H1 (cell line): ENCODE measurements at regions not wholly inside any gene's neighbourhood (a gene's known extent, or its start where the extent isn't known, plus 50 kb on each side); places are given as distances from the start of the nearest gene placed in this dataset.

Experiments
- CTCF ChIA-PET: fragments of 300-600 bp; sonication (Branson Sonifier 250); formaldehyde crosslinking; loops from one replicate; lab custom pipeline; 2021; ENCODE audit not compliant: partially characterized antibody; lab: Charles Lee
- POLR2A ChIA-PET: fragments of 300-600 bp; sonication (Branson Sonifier 250); formaldehyde crosslinking; loops from one replicate; lab custom pipeline; 2021; ENCODE audit warnings: inconsistent platforms; ENCODE audit not compliant: partially characterized antibody; lab: Charles Lee
- DNase-seq, 2 experiments: peaks; one replicate each; pipeline versions ENCODE4 v3.0.0 to v3.0.0-alpha.2; 2010 to 2022; ENCODE audit warnings: low spot score in 2 of 2, low read depth in 1 of 2, mixed read lengths in 1 of 2
- FAIRE-seq: peaks from 2 replicates; lab custom pipeline; 2011; peaks lifted over from hg19 to GRCh38; lab: Jason Lieb, UNC
- H2AFZ ChIP-seq: 2 replicates; pipeline ENCODE4 v1.8.1; 2012; ENCODE audit warnings: low read length, inconsistent platforms
- H2AK5ac ChIP-seq: 2 replicates; pipeline ENCODE4 v1.6.1; 2013; ENCODE audit warnings: low read depth, low read length
- H2BK120ac ChIP-seq: replicated peaks from 2 replicates; pipeline ENCODE3; 2013; ENCODE audit warnings: low read depth, low read length, inconsistent platforms
- H2BK12ac ChIP-seq: 2 replicates; pipeline ENCODE4 v1.6.1; 2013; ENCODE audit warnings: low read depth, low read length
- H2BK15ac ChIP-seq: 2 replicates; pipeline ENCODE4 v1.6.1; 2013; ENCODE audit warnings: low read length
- H2BK20ac ChIP-seq: 2 replicates; pipeline ENCODE4 v1.6.1; 2013; ENCODE audit warnings: low read length
- H2BK5ac ChIP-seq: 2 replicates; pipeline ENCODE4 v1.6.1; 2013; ENCODE audit warnings: low read depth, low read length
- H3K14ac ChIP-seq: 2 replicates; pipeline ENCODE4 v1.6.1; 2013; ENCODE audit warnings: inconsistent platforms; ENCODE audit not compliant: insufficient read length
- H3K18ac ChIP-seq: 2 replicates; pipeline ENCODE4 v1.6.1; 2013; ENCODE audit warnings: low read length; ENCODE audit errors: extremely low read depth
- H3K23ac ChIP-seq: 2 replicates; pipeline ENCODE4 v1.6.1; 2013; ENCODE audit warnings: inconsistent platforms; ENCODE audit not compliant: insufficient read length
- H3K23me2 ChIP-seq: 2 replicates; pipeline ENCODE4 v1.6.1; 2013; ENCODE audit warnings: low read depth, low read length
- H3K27ac ChIP-seq: 2 replicates; pipeline ENCODE4 v1.6.1; 2011; ENCODE audit warnings: low read depth, low read length, inconsistent platforms
- H3K27me3 ChIP-seq, 4 experiments: replicated peaks in 1 of 4; 1 replicate in 1 of 4; 2 replicates in 3 of 4; pipeline versions ENCODE4 v1.6.1 to v1.8.1; 2011 to 2013; ENCODE audit warnings: low read length in 3 of 4, mild to moderate bottlenecking in 3 of 4, inconsistent platforms in 2 of 4, mixed read lengths in 2 of 4, moderate library complexity in 1 of 4; ENCODE audit not compliant: control insufficient read depth in 3 of 4, insufficient read depth in 3 of 4; ENCODE audit errors: extremely low read depth in 1 of 4
- H3K36me3 ChIP-seq, 4 experiments: 2 replicates each; pipeline versions ENCODE4 v1.6.1 to v1.8.1; 2011 to 2013; ENCODE audit warnings: mild to moderate bottlenecking in 4 of 4, low read length in 3 of 4, moderate library complexity in 2 of 4, control low read depth in 1 of 4, inconsistent platforms in 1 of 4; ENCODE audit not compliant: insufficient read depth in 4 of 4, control insufficient read depth in 2 of 4
- H3K4ac ChIP-seq: replicated peaks from 2 replicates; pipeline ENCODE3; 2013; ENCODE audit warnings: low read length, low read depth, mixed read lengths, inconsistent platforms; ENCODE audit not compliant: insufficient read length
- H3K4me1 ChIP-seq, 4 experiments: replicated peaks in 1 of 4; 1 replicate in 1 of 4; 2 replicates in 3 of 4; pipeline versions ENCODE4 v1.6.1 to v1.8.1; 2011 to 2013; ENCODE audit warnings: low read length in 3 of 4, inconsistent platforms in 2 of 4, mixed read lengths in 1 of 4; ENCODE audit not compliant: insufficient read depth in 4 of 4, control insufficient read depth in 3 of 4
- H3K4me2 ChIP-seq, 2 experiments: 2 replicates each; pipeline versions ENCODE4 v1.6.1 to v1.8.1; 2011 to 2013; ENCODE audit warnings: low read depth in 2 of 2, low read length in 2 of 2, control low read depth in 1 of 2, inconsistent platforms in 1 of 2, mild to moderate bottlenecking in 1 of 2; ENCODE audit not compliant: insufficient read depth in 1 of 2
- H3K4me3 ChIP-seq, 4 experiments: fragments of 200-600, 300-600 bp in 1 of 4; sonication (generic), shearing (Covaris generic), sonication (Bioruptor Twin) in 1 of 4; 2 replicates each; pipeline versions ENCODE4 v1.5.1 to v1.8.1; 2011 to 2016; ENCODE audit warnings: low read length in 4 of 4, low read depth in 3 of 4, control low read depth in 2 of 4, inconsistent platforms in 2 of 4, mild to moderate bottlenecking in 2 of 4, mixed read lengths in 1 of 4, moderate library complexity in 1 of 4; ENCODE audit not compliant: insufficient read depth in 2 of 4; ENCODE audit errors: extremely low read depth in 1 of 4
- H3K56ac ChIP-seq: replicated peaks from 2 replicates; pipeline ENCODE3; 2013; ENCODE audit warnings: low read depth, mild to moderate bottlenecking, mixed read lengths, low read length, inconsistent platforms; ENCODE audit not compliant: insufficient read length
- H3K79me1 ChIP-seq: 2 replicates; pipeline ENCODE4 v1.6.1; 2013; ENCODE audit warnings: low read depth, low read length, control low read depth
- H3K79me2 ChIP-seq, 2 experiments: 2 replicates each; pipeline versions ENCODE4 v1.6.1 to v1.8.1; 2012 to 2013; ENCODE audit warnings: low read length in 2 of 2, mild to moderate bottlenecking in 2 of 2, inconsistent platforms in 1 of 2; ENCODE audit not compliant: insufficient read depth in 2 of 2, control insufficient read depth in 1 of 2
- H3K9ac ChIP-seq, 4 experiments: replicated peaks in 1 of 4; 1 replicate in 1 of 4; 2 replicates in 3 of 4; pipeline versions ENCODE4 v1.6.1 to v1.8.1; 2011 to 2013; ENCODE audit warnings: low read depth in 3 of 4, low read length in 3 of 4, control low read depth in 2 of 4, mild to moderate bottlenecking in 2 of 4, moderate library complexity in 2 of 4, inconsistent platforms in 1 of 4; ENCODE audit errors: extremely low read depth in 1 of 4
- H3K9me3 ChIP-seq, 2 experiments: 2 replicates each; pipeline versions ENCODE4 v1.6.1 to v1.8.1; 2012 to 2013; ENCODE audit warnings: mild to moderate bottlenecking in 2 of 2, moderate library complexity in 2 of 2, control low read depth in 1 of 2, inconsistent platforms in 1 of 2, low read depth in 1 of 2, low read length in 1 of 2, mixed read lengths in 1 of 2; ENCODE audit not compliant: insufficient read depth in 2 of 2
- H4K20me1 ChIP-seq, 2 experiments: replicated peaks in 1 of 2; 2 replicates each; pipeline versions ENCODE3 to v1.8.1; 2011 to 2013; ENCODE audit warnings: inconsistent platforms in 2 of 2, low read length in 2 of 2, mild to moderate bottlenecking in 1 of 2; ENCODE audit not compliant: insufficient read depth in 2 of 2, control insufficient read depth in 1 of 2
- H4K5ac ChIP-seq: 2 replicates; pipeline ENCODE4 v1.6.1; 2013; ENCODE audit warnings: low read length, low read depth, mixed read lengths, inconsistent platforms; ENCODE audit not compliant: insufficient read length
- H4K8ac ChIP-seq: 2 replicates; pipeline ENCODE4 v1.8.0; 2013; ENCODE audit warnings: mild to moderate bottlenecking, moderate library complexity, low read length, inconsistent platforms; ENCODE audit not compliant: insufficient read depth; ENCODE audit errors: extremely low read depth
- H4K91ac ChIP-seq: replicated peaks from 2 replicates; pipeline ENCODE3; 2013; ENCODE audit warnings: low read length, mixed read lengths, inconsistent platforms; ENCODE audit not compliant: insufficient read length
- ATF2 ChIP-seq: IDR thresholded peaks from 2 replicates; pipeline ENCODE4 v1.6.1; 2012; ENCODE audit warnings: low read length, inconsistent platforms
- ATF3 ChIP-seq: IDR thresholded peaks from 2 replicates; pipeline ENCODE4 v1.6.1; 2011; ENCODE audit warnings: low read depth, mild to moderate bottlenecking, low read length; ENCODE audit not compliant: insufficient read depth
- BRCA1 ChIP-seq: IDR thresholded peaks from 2 replicates; pipeline ENCODE4 v1.6.1; 2012; ENCODE audit warnings: low read depth, low read length, improper control_type of control experiment
- CHD2 ChIP-seq: IDR thresholded peaks from 2 replicates; pipeline ENCODE4 v1.6.1; 2012; ENCODE audit warnings: low read length, improper control_type of control experiment
- FOSL1 ChIP-seq: IDR thresholded peaks from 2 replicates; pipeline ENCODE4 v1.6.1; 2011; ENCODE audit warnings: mild to moderate bottlenecking, low read depth, low read length, moderate library complexity; ENCODE audit not compliant: insufficient read depth
- GTF2F1 ChIP-seq: IDR thresholded peaks from 2 replicates; pipeline ENCODE4 v1.6.1; 2012; ENCODE audit warnings: low read depth, low read length, improper control_type of control experiment, borderline replicate concordance
- HDAC2 ChIP-seq, 2 experiments: fragments of 300-600 bp in 1 of 2; sonication (generic) in 1 of 2; IDR thresholded peaks; 2 replicates each; pipeline ENCODE4 v1.6.1; 2011 to 2012; ENCODE audit warnings: low read depth in 2 of 2, low read length in 2 of 2, mild to moderate bottlenecking in 2 of 2, moderate library complexity in 2 of 2, borderline replicate concordance in 1 of 2, inconsistent platforms in 1 of 2
- KDM1A ChIP-seq: fragments of 200-600, 300-600 bp; sonication (generic); IDR thresholded peaks from 2 replicates; pipeline ENCODE4 v1.7.1; 2016; ENCODE audit warnings: mild to moderate bottlenecking, low read length, borderline replicate concordance
- PHF8 ChIP-seq: fragments of 200-600 bp; sonication (generic); conservative IDR thresholded peaks from 2 replicates; pipeline ENCODE4 v1.7.1; 2012; ENCODE audit warnings: low read depth, mild to moderate bottlenecking, inconsistent platforms, low read length, moderate library complexity
- POLR2AphosphoS5 ChIP-seq: IDR thresholded peaks from 2 replicates; pipeline ENCODE4 v1.6.1; 2011; ENCODE audit warnings: low read depth, low read length
- SP4 ChIP-seq: IDR thresholded peaks from 2 replicates; pipeline ENCODE4 v1.6.1; 2012; ENCODE audit warnings: low read length, inconsistent platforms
- WGBS, 2 experiments: shearing (Covaris generic) in 1 of 2; methylation state at CpG; one replicate each; pipeline versions ENCODE4 v1.1.6 to v1.1.7; 2013 to 2015; ENCODE audit warnings: low lambda C conversion rate in 2 of 2, mixed read lengths in 2 of 2, inconsistent platforms in 1 of 2, low coverage in 1 of 2, missing lambda C conversion rate in 1 of 2; ENCODE audit not compliant: insufficient replicate concordance in 2 of 2, insufficient coverage in 1 of 2, insufficient read length in 1 of 2; ENCODE audit errors: extremely low coverage in 1 of 2, missing lambda C conversion rate in 1 of 2; 5-methylcytosine and 5-hydroxymethylcytosine counted together

- ChIA-PET CTCF (interaction anchor here (0.8 to 3.4 kb wide), 4 partner anchors 8 to 68 kb away, joined by 3 to 10 read pairs (median 4); no protein-coding TSS in a partner anchor), POLR2A (interaction anchor here (1.1 kb wide), 1 partner anchor 54 kb away, joined by 3 read pairs; no protein-coding TSS in a partner anchor)
- no peak overlapping the region for H3K23ac ChIP-seq
- no peaks in the 10 kb centered on the region for H3K36me3 ChIP-seq
- H4K8ac ChIP-seq: no peak overlapping the region
- H3K18ac ChIP-seq: no peak overlapping the region
- no peaks in the 10 kb centered on the region for H3K79me2 ChIP-seq
- H3K4me2 ChIP-seq: no peak overlapping the region; a peak in 1 of 4 replicates
- no peak overlapping the region for H4K91ac ChIP-seq
- no peaks in the 10 kb centered on the region for H4K20me1 ChIP-seq
- no peak overlapping the region for H2BK15ac ChIP-seq
- no peak overlapping the region for H3K27ac ChIP-seq
- H3K79me1 ChIP-seq: no peaks in the 10 kb centered on the region
- DNase-seq (no peak), FAIRE-seq (no peak)
- H3K4ac ChIP-seq: no peak overlapping the region
- no peak overlapping the region for H4K5ac ChIP-seq
- no peak overlapping the region for H3K9ac ChIP-seq
- H2BK5ac ChIP-seq: no peak overlapping the region
- no peak overlapping the region for H2AFZ ChIP-seq
- no peaks in the 10 kb centered on the region for H3K9me3 ChIP-seq
- no peak overlapping the region for H3K4me3 ChIP-seq
- H3K14ac ChIP-seq: no peak overlapping the region
- no peak overlapping the region for H2BK120ac ChIP-seq
- H2BK12ac ChIP-seq: no peak overlapping the region
- no peak overlapping the region for H2BK20ac ChIP-seq
- WGBS, 2 experiments: 91% methylated on average over 7 of the region's 7 CpGs; no CpG with 5 or more reads in 1 of the 2 experiments
- H3K23me2 ChIP-seq: peaks cover 3% of the 10 kb centered on the region
- no peak overlapping the region for H2AK5ac ChIP-seq
- H3K27me3 ChIP-seq: peaks cover 22 to 44% (median 36%) of the 10 kb centered on the region in 4 experiments
- no peak for TF ChIP-seq FOSL1
- TF ChIP-seq ATF3: no peak
- TF ChIP-seq CHD2: no peak
- TF ChIP-seq POLR2AphosphoS5: no peak
- TF ChIP-seq PHF8: no peak
- no peak for TF ChIP-seq HDAC2 (IDR thresholded peaks at IDR 0.05; ENCODE audit: borderline replicate concordance in 1 of 2, low read depth in 2 of 2, low read length in 2 of 2)
- no peak for TF ChIP-seq GTF2F1
- no peak for TF ChIP-seq SP4
- no peak for TF ChIP-seq BRCA1
- TF ChIP-seq ATF2: no peak
- no peak for TF ChIP-seq KDM1A
- peaks cover 2 to 10% (median 6%) of the 10 kb centered on the region in 4 experiments; a peak in 5 of 7 replicates for H3K4me1 ChIP-seq
- no peak overlapping the region for H3K56ac ChIP-seq
These were observed 91.6 kb downstream of the NR2F2 start for GRCh38 chr15:96422125-96422524.
